Left ventricle myocardium superior (tissue), 1 donor: ENCODE measurements at regions not wholly inside any gene's neighbourhood (a gene's known extent, or its start where the extent isn't known, plus 50 kb on each side); places are given as distances from the start of the nearest gene placed in this dataset.
A peak's percentile ranks its signal among the peaks of the same experiment; 100 is the strongest.

ENCODE experiments used
- ATAC-seq: fragments of 200-7000 bp; cut with Tn5 transposase; one replicate; pipeline ENCODE4 v1.9.1; 2020; ENCODE audit warnings: mild to moderate bottlenecking, moderate library complexity
- DNase-seq: peaks from one replicate; pipeline ENCODE4 v3.0.0-alpha.2; 2020
- intact Hi-C: fragments of 100-400 bp; cut with micrococcal nuclease; formaldehyde crosslinking; loops from one replicate; pipeline ENCODE4 v1.11.0; 2022
- donor health status: DM: no; HTN: yes; CAD: no; lungs with severe emphysema.

DNA sequence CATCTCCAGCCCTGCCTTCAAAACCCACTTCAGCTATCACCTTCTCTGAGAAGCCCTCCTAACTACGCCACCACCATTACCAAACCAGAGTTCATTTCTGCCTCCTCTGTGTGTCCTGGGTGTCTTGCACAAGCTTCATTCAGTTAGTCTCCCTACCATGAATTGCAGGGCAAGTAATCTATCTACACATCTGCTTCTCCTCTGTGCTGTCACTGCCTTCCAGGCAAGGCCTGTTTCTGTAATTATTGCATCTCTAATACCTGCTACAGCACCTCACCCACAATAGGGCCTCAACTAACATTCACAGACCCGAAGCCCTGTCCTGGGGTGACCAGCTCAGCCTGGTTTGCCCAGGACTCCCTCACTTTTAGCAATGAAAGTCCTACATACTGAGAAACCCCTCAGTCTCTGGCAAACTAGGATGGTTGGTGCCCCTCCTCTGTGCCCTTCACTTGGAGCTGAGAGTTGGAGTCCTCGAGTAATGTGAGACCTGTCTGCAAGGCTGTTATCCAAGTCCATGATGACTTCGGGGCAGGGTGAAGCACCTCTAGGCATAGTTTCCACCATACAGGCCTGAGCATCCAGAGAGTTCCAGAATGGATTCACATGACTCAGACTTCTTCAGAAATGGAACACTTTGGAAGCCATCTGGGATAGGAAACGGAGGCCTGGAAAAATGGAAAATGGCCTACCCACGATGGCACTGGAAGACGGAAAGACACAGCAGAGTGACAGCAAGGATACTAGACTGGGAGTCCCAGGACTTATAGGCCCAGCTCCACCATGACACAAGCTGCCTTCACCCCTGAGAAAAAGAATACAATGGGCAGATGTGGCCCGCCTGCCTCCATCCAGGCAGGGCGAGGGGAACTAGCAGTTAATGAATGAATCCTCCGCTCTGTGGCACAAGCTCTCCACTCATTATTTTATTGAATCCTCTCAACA lies 269.3 kb downstream of the BUD13 start:
- ATAC-seq (no peak), DNase-seq (no peak)
- intact Hi-C loops = no loop called here

DNA sequence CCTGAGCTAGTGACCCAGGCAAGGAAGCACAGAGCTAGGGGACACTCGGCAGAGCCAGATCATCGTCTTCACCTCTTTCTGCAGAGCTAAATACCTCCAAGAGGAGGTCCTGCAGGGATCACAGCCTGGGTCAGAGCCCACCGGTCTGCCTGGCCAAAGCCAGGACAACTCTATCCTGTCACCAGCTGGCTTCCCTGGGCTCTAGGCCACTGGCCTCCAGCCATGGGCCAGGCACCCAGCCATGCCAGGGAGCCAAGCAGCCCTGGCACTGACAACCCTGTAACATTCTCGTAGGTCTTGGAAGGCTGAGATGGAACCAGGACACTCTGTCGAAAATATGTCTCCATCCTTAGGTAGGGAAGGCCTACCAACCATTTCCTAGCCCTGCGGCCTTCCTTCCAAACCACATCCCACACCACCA lies 270.1 kb downstream of the BUD13 start:
- peak; percentile 75 for DNase-seq
- intact Hi-C loops = no loop called here
- ATAC-seq = peak; percentile 91

DNA sequence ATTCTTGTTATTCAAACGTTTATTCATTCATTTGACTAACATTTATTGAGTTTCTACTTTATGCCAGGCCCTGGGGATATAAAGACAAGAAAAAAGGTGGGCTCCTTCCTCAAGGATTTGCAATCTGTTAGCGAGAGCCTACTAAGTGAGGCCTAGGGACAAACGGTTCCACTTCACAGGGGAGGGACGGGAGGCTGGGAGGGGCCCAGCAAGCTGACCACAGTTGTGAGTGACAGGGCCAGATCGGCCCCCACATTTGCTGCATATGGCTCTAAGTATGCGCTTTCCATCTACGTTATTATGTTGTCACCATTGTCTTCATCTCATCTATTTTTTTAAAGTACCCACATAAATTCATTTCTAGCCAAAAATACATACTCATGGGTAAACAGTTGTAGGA lies 271.1 kb downstream of the BUD13 start:
- ATAC-seq (no peak), DNase-seq (no peak)
- intact Hi-C loops = no loop called here

DNA sequence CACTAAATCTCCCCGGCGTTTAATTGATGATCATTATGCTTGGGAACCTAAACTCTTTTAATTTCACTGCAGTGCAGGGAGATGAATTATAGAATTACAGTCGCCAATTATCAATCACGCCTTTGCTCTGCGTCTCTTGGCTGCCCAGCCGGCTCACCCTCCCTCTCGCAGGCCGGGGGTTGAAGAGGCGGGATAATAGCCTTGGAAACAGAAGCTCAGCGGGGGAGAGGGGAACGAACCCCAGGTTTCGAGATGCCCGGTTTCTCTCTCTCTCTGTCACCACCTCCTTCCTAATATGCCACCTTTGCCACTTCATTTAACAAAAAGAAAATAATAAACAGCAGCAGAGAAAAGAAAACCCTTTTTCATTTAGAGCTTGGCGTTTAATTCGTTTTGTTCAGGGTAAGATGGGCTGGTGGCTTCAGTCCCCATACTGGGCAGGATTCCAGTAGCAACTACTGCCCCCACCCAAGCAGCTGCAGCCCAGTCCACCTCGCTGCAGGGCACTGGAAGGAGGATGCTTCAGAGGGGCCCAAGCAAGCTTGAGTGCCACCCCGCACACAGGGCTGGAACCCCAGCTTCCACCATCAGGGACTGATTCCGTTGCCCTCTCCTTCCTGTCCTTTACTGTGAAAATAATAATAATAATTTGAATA lies 271.7 kb downstream of the BUD13 start:
- intact Hi-C loops = no loop called here

DNA sequence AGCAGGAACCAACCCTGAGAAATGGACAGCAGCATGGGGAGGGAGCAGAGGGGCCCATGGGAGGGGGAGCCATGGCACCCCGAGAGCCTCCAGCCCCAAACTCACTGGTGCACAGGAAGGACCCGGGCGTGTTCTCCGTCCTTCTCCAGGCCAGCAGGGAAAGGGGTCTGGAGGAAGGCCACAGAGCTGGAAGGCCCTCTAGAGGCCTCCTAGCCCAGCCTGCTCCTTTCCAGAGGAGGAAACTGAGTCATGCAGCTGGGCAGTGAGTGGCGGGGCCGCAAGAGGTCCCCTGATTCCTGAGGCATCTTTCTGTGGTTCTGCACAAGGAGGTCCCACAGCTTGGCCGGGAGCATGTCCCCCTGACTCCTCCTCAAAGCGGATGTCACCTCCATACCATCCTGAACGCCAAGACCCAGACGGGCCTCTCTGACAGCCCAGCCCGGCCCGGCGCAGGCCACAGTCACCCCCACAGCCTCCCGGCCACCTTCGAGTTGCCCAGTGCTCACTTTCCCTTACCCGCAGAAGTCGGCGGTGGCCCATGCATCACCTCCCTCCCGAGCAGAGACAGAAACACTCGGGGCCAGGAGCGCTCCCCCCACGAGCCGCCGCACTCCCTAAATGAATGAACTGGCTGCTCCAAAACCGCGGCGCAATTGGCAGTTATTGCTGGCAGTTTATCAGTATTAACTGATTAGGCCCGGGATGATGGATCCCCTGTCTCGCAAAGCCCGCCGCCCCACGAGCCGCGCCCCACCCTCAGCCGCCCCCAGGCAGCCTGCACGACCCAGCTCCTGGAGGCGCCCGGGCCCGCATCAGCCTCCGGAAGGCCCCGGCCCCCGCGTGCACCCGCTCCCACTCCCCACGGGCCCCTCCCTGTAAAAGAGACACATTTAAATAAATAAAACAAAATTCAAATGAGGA lies 272.5 kb downstream of the BUD13 start:
- intact Hi-C loops = no loop called here
- DNase-seq (no peak), ATAC-seq (no peak)

More for the DNA sequence above, 271.7 kb downstream of the BUD13 start:
- ATAC-seq = no peak
- DNase-seq = no peak

DNA sequence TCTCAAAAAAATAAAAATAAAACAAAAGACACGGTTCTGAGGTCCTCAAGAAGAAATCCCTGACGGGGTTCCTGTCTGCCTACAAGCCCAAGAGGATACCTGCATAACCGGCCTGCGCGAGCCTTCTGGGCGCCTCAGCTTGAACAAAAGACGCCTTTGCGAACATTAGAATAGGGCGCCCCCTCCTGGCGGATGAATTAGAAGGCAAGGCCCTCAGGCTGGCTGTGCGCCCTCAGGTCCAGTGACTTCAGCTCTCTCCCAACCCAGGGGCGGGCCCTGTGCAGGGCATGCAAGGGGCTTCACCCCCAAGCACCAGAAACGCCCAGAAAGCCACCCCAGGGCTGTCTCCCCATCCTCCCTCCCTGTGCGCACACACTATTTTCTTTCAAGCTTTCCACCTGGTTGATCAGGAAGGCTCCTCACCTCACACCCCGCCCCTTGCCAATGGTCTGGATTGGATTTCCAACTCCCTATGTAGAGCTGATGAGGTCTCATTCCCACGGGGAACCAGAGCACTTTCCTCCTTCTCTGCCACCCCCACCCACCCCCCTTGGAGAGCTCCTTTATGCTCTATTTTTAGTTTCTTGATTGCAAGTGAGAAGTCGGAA lies 273.3 kb downstream of the BUD13 start:
- intact Hi-C loops = no loop called here
- ATAC-seq = peak; percentile 59
- peak; percentile 76 for DNase-seq

DNA sequence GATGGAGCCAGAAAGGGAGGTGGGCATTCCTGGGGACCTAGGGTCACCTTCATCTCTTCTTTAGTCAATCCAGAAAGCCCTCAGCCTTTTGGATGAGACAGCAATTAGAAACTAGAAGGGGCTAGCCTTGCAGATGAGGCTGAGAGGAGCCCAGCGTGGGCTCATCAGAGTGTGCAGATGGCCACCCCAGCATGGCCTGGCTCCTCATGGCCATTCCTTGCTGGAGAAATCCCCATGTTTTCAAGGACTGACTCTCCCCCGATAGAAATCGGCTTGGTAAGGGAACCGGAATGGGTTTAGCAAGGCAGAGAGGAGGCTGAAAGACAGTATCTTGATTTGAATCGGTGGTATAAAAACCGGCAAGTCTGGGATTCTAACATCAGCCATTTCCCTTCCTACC lies 274.6 kb downstream of the BUD13 start:
- no peak for ATAC-seq
- intact Hi-C loops = no loop called here
- no peak for DNase-seq

DNA sequence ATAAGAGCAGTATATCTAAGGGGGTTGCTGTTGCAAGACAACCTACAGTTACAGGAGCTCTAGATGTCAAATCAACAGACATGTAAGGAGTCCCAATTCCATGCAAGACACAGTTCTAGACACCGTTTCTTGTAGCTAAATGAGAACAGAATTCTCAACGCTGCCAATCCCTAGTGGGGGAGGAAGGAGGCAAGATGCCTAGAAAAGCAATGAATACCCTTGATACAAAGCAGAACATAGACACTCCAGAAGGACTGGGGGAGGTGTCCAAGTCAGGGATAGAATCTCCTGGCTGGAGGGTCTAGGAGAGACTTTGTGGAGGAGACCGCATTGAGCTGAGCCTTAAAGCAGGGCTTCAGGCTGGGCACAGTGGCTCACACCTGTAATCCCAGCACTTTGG lies 280.2 kb downstream of the BUD13 start:
- DNase-seq (no peak), ATAC-seq (no peak)
- intact Hi-C loops = no loop called here

DNA sequence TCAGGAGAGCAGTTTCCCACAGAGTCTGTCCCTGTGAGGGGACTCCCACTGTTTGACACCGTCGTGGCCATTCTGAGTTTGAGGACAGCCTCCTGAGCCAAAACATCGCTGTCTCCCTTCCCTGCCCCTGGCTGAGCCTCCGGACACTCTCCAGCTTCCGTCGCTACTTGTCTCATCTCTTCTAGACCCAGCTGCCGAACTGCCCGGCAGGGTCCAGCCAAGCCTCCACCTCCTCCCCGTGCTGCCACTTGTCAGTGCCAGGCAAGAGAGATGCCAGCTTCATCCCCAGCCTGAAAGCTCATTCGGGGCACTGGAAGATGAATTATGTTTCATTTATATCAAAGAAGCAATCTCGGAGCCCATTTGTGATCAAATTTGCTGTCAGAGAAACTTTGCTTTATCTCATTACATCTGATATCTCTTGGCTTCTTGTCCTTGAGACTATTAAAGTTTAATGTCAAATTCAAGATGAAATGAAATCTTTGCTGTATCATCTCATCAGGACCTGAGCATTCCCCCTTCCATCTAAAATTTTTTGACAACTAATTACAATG lies 283.9 kb downstream of the BUD13 start:
- intact Hi-C loops = no loop called here
- ATAC-seq (no peak), DNase-seq (no peak)

DNA sequence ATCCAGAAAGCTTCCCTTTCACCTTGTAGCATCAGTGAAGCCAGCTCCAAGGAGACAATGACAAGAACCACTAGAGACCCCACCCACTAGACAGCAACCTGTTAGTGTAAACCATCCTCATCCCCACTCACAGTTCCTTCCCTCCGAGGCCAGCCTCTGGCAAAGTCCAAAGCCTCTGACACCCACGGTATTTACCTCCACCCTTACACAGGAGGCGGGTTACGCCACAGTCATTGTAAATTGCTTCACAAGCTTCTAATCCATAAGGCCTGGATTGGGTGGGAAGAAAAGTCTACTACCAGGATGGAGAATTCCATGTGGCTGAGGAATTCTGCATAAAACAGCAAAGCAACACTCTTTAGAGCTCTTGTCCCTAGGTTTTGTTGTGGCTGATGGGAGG lies 287.4 kb downstream of the BUD13 start:
- intact Hi-C loops = no loop called here
- DNase-seq = no peak
- no peak for ATAC-seq

DNA sequence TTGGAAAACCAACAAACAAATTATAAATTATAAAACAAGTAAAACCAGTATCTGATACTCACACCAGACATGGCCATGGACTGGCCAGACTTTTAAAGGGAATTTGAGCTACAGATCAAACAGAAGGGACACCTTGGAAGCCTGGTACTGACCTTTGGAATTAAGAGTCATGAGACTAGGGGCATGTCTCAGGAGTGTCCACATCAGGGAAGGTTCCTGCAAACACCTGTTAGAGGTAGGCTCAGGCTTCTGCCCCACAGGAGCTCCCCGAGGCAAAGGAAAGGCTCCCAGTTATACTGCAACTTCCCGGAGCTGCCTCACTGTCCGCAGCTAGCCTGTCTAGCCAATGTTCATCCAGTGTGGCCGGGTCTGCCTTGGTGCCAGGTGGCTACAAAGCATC lies 290.1 kb downstream of the BUD13 start:
- ATAC-seq (no peak), DNase-seq (no peak)
- intact Hi-C loops = no loop called here

DNA sequence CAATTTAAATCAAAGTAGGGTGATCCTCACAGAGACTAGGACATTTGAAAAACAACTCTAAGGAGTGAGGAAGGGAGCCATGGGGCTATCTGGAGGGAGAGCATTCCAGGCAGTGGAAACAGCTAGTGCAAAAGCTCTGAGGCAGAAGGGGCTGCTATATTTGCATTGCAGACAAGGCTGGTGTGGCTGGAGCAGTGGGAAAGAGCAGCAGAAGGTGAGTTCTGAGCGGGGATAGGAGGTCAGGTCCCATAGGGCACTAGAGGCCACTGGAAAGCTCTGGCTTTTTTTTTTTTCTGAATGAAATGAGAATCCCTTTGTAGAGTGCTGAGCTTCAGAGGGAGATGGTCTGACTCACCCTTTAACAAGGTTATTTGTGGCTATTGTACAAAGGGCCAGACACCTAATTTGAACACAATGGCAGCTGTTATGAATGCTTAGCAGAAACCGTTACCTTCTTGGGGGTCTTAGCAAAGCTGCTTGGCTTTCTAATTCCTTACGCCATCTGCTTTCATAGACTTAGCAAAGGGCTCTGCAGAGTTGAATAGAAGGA lies 291.6 kb downstream of the BUD13 start:
- intact Hi-C loops = no loop called here
- DNase-seq = no peak
- no peak for ATAC-seq

DNA sequence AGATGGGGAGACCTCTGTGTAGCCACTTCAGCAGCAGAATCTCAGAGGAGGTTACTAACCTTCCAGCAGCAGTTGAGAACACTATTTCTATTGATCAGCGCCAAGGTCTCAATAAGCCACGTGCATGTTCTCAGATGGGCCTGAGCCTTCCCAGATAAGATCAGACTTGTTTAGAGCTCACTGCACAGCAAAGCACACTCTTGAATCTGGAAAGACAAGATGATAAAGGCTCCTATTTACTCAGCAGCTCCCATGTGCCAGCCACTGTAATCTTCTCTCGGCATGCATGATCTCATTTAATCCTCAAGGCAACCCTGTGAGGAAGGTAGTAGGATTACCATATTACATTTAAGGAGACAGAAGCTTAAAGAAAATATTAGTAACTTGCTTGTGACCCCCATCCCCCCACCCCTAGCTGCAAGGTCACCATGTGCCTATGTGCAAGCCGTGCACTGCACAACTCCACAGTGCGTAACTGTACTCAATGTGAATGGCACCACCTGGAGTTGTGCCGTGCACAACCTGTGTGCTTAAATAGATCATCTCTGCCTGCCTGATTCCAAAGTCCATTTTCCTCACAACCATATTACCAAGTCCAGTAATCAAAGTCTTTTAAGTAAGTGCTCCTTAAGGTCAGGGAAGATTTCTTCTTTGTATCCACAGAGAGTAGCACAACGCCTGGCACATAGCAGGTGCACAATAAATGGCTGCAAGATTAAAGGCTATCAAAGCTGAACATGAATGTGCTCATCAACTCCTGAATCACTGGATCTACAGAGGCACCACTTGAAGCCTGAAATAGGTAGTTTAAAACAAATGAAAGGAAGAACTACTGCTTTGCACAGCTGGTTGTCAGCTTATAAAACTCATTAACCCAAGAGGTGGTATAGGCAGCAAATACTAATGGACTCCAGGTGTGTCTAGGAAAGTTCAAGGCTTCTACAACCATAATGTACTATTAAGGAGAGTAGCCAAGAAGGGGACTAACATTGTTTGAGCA lies 293.8 kb downstream of the BUD13 start:
- DNase-seq = no peak
- intact Hi-C loops = no loop called here
- ATAC-seq = no peak

DNA sequence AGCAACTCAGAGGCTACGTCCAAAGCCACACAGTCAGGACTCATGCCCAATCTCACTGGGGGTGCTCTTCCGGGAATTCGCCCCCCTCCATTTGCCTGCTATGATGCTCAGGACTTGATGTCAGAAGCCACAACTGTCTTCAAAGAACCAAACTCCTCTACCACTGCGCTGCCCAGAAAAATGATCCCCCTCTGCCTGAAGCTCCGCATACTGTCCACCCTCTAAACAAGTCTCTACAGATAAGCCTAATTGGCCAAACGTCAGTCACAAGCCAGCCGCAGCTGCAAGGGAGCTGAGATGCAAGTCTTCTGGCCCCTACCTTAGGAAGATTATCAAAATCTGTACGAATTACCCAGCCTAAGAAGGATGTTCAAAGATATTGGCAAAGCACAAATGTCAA lies 294.6 kb downstream of the BUD13 start:
- no peak for ATAC-seq
- DNase-seq = no peak
- intact Hi-C loops = no loop called here

DNA sequence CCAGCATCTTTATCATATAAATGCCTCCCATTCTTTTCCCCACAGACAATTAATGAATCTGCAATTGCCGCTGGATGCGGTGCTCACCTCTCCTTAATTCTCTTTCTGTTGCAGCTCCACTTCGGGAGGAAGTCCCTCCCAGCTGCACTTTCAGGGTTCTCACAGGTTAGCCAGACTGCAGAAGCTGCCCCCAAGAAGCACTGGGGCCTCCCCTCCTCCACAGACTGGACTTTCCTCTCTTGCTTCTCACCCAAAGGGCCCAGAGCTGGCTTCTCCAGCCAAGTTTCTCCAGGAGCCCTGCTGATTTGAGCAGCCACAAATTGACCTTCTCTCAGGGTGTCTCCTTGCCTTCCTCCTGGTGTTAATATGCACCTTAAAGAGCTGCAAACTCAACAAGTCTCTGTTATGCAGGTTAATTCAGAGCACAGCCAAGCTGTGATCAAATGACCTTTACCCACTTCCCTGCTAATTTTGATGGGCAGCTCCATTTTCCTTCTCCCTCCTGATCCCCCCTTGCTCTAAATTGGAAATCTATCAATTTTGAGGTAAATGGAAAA lies 298.9 kb downstream of the BUD13 start:
- intact Hi-C loops = no loop called here
- ATAC-seq (no peak), DNase-seq (no peak)

DNA sequence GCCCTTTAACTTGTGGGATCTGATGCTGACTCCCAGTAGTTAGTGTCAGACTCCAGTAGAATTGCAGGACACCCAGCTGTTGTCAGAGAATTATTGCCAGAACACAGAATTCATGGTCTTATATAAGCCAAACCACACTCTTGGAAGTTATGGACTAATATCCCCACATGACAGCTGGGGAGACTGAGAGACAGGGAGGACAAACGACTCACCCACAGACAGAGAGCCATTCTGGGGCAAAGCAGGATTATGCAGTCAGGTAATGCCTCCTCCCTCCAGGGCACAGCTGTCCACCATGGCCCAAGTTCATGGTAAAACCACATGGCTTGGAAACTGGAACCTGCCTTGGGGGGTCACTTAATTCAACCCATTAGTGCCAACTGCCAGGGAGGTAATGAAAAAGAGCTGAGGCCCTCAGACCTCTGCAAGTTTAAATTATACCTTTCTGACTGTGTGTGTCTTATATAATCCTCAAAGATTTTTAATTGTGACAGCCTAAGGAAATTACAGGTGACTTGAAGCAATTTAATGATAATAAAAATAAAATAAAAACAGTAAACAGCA lies 299.5 kb downstream of the BUD13 start:
- ATAC-seq (no peak), DNase-seq (no peak)
- intact Hi-C loops = no loop called here

DNA sequence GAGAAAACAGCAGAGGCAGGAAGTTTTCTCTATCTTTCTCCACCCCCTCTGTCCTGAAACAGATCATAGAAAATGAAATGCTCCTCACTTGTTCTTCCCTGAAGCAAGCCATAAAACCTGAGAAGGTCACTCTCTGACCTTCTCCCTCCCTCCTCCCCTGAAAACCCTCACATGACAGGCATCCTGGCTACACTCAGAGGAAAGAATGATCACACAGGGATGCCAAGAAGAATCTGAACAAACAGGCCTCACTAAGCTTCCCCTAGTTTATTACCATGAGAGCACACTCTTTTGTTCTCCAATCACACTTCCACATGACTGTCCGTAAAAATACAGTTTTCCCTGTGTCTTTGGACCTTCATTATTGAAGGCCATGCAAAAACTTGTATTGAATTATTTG lies 300.1 kb downstream of the BUD13 start:
- ATAC-seq (peak; percentile 88), DNase-seq (no peak)
- intact Hi-C loops = no loop called here
